CD4-positive, alpha-beta T cell treated with Interleukin-4 for 4 hours (primary cell): ENCODE measurements at regions not wholly inside any gene's neighbourhood (a gene's known extent, or its start where the extent isn't known, plus 50 kb on each side); places are given as distances from the start of the nearest gene placed in this dataset.

Experiments
- DNase-seq: peaks from one replicate; pipeline ENCODE4 v3.0.0-alpha.2; 2020

DNA sequence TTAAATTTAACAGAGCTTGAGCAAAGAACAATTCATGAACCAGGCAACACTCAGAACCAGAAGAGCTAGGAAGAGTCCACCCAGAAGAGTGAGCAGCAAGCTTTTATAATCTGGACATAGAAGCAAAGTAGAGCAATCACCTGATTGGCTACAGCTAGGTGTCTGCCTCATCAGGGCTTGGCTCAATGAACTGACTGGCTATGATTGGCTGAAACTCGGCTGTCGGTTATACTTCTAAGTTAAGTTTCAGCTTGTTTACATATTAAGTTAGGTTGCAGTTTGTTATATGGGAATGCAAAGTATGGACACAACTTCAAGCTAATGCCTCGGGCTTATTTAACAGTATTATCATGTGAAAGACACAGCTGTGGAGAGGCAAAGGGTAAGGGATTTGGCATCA is 63.2 kb upstream of the NABP1 start:
- no peak for DNase-seq

- no peak for DNase-seq
These were observed 62.3 kb upstream of the NABP1 start for GRCh38 chr2:191615596-191615995.

- peak; percentile 87 for DNase-seq
These were observed 60.4 kb upstream of the NABP1 start for GRCh38 chr2:191617575-191617974.

GRCh38 chr2:191618046-191618780 is 59.7 kb upstream of the NABP1 start:
- DNase-seq, result no peak

DNA sequence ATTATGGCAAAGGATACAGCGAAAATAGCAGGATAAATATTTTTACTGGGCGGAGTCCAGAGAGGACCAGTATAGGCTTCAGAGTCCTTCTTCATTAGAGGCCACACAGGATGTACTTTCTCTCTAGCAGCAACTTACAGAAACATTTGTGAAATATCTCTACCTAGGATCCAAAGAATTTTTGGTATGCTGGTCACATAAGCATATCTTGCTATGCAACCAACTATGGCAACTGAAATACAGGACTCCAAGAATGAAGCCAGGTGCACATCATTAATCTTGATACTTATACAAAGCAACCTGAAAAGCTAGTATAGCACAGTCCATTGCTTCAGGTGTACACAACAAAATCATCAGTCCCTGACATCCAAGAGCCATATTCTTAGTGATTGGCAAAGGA is 59.1 kb upstream of the NABP1 start:
- no peak for DNase-seq

DNA sequence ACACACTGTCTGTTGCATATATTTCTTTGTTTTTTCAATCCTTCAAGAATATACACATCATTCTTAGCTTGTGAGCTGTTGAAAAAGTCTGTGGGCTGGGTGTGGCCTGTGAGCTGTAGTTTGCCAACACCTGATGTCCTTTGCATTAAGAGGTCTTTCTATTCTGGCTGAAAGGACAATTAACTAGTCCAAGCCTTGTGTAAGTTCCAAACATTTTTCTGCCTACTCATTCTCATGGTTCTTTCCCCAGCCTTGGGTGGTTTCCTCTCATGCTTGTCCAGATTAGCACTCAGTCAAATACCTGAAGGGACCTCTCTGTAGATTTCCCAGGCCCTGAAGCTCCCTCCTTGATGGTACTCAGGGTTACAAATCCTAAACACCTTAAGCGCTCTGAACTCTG is 57.8 kb upstream of the NABP1 start:
- DNase-seq, result no peak

- DNase-seq, result no peak
These were observed 55.3 kb upstream of the NABP1 start for GRCh38 chr2:191622374-191623320.

DNA sequence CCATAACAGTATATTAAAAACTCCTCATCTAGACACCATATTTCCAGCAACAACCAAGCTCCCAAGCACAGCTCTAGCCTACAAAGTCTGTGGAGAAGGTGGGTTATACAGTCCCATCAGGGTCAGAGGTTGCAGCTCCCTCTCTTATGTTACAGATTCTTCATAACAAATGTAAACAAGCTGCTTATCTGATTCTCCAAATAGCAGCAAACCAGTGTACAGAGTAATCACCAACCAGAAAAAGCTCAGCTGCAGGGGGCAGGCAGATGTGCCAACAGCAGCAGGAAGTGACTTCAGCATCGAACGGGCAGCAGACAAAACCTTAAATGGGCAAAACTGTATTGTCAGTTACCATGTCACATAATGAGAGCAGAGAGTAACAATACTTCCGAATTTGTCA is 52.9 kb upstream of the NABP1 start:
- DNase-seq, result peak; percentile 79

DNA sequence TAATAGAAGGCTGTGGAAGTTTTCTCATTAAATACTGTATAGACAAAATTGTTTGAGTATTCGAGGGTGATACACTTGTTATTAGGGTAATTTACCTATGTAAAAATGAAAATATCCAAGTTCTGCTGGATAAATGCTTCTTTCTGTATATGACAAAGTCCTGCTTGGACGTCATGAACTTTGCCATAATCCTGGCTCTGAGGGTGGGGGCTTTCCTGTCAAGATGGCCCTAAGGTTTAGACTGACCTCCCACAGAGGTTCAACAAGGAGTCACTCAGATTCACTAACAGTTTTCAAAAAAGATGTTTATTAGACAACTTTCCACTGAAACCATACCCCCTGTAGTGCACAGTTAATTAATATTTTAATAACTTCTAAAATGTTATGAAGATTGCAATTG is 52.5 kb upstream of the NABP1 start:
- DNase-seq, result no peak

DNA sequence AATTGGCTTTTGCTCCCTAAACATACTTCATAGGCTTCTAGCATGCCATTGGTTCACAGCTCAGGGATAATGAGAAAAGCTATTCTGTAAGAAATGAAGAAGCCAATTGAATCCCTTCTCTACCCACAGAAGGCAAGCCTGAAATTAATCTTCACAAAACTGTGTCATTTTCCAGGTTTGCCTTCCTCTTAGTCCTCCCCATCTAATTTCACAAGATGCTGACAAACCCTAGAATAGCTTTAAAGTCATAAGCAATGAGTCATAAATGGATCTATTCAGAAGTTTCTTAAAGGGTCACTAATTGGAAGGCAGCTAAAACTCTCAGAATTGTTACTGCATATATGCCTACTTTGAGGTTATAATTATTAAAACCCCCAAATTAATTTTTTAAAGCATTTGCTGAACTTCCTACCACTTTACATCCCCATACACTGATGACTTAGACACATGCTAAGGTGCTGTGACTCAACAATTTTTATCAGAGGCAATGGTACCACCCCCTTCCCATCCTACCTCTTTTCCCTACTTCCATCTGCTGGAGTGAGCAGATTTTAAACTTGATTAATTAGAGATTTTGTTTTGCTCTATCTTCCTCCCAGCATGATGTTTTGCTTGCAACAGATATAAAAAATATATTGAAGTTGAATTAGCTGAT is 51.3 kb upstream of the NABP1 start:
- DNase-seq, result no peak

DNA sequence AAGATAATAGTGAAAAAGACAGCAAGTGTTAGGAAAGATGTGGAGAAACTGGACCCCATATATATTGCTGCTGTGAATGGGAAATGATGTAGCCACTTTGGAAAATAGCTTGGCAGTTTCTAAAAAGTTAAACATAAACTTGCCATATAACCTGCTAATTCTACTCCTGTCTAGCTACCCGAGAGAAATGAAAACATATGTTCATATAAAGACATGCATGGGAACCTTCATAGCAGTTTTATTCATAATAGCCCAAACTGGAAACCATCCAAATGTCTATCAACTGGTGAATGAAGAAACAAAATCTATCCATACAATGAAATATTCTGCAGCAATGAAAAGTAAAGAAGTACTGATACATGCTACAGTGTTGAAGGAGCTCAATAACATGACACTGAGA is 50.4 kb upstream of the NABP1 start:
- DNase-seq, result no peak
